NOMO-1 (cell line): ENCODE measurements at regions not wholly inside any gene's neighbourhood (a gene's known extent, or its start where the extent isn't known, plus 50 kb on each side); places are given as distances from the start of the nearest gene placed in this dataset.
"Not testable (repeated sequence)": the region's sequence is repeated elsewhere in the genome, so short reads cannot be mapped to it uniquely, and the experiment has no call there.

Source experiments
- DNase-seq, 2 experiments: peaks; one replicate each; lab custom pipeline; 2025; ENCODE audit not compliant: unreplicated experiment in 2 of 2; lab: John Stamatoyannopoulos, UW

DNA sequence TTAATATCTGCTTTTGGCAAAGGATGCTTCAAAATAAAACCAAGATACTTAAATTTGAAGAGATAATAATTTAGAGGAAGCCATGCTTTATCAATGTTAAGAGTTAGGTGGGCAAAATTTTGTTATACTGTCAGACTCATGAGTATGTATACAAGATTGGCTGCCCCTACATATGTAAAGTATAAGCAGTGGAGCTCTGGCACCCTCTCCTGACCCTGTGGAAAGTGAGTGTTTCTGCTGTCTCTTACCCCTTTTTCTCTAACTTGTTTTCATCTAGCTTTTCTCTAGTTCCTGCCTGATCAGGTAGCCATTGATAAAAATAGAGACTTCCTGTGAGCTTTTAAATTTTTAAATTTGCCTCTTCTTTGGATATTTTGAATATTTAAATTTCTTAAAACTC, 710.9 kb upstream of the SPRY2 start:
- no peak for DNase-seq

DNA sequence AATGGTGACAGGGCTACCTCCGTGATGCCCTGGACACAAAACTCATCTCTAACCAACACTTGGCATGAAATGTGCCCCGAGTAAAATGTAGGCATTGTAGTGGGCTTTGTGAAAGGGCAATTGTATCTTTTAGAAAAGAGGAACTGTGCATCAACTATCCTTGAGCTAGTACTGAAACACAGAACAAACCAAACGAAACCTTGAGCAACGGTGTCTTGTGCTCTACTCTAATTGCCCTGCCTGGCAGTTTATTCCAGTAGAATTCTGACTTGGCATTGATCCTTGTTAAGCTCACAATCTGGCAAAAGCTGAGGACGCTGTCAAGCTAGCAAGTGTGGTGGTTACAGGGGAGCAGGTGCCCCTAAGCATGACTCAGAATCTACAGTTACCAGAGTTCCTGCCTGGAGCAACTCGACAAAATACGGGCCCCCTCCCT, 707.1 kb upstream of the SPRY2 start:
- peak; percentile 3 to 43 for DNase-seq

DNA sequence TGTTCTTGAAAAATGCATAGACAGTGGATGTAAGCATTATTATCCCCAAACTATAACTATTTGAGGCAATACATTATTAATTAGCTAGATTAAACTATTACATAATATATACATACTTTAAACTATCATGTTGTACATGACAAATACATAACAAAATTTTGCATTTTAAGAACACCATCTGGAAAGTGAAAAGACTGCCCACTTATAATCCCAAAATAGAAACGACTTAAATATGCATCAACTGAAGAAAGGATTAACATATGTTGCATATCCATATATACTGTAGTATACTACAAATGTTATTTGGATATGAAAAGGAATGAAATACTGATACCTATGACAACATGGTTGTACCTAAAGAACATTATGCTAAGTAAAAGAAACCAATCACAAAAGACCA, 700.8 kb upstream of the SPRY2 start:
- DNase-seq: no peak

DNA sequence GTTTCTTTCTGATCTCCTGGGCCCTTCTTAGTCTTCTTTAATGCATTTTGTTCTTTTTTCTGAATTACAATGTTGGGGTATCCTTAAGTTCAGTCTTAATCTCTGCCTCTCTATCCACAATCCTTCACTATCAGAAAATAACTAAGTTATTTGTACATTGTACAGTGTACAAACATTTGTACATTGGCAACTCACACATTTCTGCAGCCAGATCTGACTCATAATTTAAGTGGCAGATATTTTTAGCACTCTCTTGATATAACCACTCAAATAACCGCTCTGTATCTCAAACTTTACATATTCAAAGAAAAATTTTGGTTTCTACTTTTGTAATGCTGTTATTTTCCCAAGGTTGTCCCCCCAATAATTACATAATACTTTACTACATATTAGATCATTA, 691.1 kb upstream of the SPRY2 start:
- no peak for DNase-seq

DNA sequence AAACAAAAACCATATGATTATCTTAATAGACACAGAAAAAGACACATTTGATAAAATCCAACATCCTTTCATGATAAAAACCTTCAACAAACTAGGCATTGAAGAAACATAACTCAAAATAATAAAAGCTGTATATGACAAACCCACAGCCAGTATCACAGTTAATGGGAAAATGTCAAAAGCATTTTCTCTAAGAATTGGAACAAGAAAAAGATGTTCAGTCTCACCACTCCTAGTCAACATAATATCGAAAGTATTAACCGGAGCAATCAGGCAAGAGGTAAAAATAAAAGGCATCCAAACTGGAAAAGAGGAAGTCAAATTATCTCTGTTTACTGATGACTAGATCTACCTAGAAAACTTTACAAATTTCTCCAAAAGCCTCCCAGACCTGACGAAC, 684.2 kb upstream of the SPRY2 start:
- peak in 1 of 2 experiments; percentile 4 for DNase-seq

DNA sequence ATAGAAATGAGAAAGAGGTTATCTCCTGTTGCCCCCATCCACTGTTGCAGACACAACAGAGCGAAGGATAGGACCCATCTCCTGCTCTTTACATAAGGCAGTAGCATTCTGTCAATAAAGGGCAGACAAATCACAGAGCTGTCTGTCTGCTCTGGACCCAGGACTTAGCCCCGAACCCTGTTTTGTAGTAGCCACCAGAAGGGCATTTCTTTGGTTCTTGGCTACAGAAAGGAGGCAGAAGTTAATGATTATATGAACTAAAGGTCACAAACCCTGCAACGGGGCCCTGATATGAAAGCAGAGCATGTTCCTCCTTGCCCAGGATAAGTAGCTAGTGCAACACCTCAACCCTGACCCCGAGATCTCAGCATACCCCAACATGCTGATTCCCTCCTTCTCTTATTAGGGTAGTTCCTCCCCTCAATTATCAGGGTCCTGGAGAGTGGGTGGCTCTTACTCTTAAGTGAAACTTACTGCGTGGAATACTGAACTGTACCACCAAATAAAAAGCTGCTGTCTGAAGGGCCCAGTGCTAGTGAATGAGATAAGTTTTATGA, 680.4 kb upstream of the SPRY2 start:
- no peak for DNase-seq

DNA sequence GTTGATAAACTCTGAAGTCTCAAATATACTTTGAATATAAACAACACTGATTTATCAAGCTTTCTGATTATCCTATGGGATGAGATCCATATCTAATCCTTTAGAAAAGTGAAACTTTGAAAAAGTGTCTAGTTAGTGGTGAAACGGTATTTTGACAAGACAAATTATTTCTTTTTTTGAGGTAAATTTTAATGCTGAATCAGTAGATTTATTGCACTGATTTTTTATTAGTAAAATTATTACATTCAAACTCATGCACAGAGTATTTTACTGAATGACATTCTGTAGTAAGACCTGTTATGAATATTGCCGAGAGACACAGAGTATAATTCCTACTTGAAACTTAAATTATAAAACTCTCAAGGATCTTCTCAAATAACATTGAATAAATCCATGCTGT, 679.1 kb upstream of the SPRY2 start:
- no peak for DNase-seq

DNA sequence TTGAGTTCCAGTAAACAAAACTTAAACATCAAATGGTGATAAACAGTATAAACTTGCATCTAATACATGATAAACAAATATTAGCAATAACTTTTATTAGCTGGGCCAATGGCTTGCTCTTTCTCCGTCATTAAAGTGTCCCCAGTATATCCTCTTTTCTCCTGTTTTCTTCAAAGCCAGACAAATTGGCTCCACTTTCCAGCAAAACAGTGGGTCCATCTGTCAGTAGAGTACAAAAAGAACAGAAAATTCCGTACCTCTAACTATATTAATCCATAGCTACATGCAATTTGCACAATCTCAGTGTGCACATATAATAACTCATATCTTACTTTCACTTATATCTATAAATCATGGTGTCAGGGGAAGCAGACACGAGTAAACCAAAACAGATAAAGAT, 678.0 kb upstream of the SPRY2 start:
- no peak for DNase-seq

DNA sequence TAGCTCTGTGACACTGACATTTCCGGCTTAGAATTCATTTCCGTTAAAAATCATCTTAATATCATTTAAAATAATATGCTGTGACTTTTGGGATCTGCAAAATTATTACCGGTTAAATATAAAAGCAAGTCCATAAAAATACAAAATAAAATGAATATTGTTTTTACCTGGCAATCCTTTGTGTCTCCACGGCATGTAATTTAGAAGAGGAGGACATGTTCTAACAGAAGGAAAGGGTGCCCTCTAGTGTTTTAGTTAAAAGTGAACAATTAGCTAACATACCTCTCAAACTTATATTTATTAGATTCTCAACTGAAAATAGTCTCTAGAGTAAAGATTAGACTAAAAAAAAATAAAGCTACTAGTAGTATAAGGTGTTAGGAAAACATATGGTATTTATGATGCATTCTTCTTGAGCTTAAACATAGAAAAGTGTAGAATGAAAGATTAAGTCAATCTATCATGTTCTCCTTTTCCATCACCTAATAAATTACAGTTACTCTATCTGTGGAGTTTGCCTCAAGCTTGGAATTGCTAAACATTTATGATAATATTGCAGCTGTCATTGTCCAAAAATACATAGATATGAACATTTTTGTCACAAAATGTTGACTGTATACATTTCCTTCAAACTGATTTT, 676.7 kb upstream of the SPRY2 start:
- peak in 1 of 2 experiments; percentile 66 for DNase-seq

DNA sequence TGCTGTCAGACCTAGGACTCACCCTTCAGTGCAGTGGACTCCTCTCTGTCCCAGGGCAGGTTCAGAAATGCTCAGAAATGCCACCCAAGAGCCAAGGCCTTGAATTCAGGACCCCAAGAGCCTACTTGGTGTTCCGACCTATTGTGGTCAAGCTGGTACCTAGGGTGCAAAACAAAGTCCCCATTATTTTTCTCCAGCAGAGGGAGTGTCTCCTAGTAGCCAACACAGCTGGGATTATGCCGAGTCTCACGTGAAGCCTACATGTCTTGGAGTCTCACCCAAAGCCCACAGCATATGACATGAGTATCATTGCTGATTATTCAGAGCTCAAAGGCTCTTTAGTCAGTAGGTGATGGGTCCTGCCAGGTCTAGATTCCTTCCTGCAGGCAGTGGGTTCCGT, 671.1 kb upstream of the SPRY2 start:
- DNase-seq: no peak

DNA sequence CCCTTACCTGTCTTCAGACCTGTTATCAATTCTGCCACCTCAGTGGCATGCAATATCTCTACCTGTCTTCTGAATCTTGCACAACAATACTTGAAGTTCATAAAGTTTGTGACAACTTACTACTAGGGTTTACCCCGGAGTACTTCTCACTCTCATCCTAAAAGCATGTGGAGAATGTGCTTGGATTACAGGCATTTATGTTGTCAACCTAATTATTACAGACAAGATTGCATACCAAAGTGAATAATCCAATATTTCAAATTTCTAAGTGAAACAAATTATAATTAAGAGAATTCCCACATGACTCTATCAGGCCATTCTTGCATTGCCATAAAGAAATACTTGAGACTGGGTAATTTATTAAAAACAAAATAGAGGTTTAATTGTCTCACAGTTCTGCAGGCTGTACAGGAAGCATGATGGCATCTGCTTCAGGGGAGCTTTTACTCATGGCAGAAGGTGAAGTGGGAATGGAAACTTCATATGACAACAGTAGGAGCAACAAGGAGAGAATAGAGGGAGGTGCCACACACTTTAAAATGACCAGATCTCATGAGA, 661.0 kb upstream of the SPRY2 start:
- no peak for DNase-seq

DNA sequence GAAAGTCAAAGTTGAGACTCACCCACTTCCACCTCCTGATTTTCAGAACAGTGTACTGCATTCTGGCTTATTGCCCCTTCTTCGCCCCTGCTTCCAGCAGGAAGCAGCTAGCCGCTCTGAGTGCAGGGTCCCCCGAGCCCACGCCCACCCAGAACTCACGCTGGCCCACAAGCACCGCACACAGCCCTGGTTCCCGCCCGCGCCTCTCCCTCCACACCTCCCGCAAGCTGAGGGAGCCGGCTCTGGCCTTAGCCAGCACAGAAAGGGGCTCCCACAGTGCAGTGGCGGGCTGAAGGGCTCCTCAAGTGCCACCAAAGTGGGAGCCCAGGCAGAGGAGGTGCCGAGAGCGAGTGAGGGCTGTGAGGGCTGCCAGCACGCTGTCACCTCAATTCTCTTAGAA, 657.7 kb upstream of the SPRY2 start:
- not testable (repeated sequence) for DNase-seq

DNA sequence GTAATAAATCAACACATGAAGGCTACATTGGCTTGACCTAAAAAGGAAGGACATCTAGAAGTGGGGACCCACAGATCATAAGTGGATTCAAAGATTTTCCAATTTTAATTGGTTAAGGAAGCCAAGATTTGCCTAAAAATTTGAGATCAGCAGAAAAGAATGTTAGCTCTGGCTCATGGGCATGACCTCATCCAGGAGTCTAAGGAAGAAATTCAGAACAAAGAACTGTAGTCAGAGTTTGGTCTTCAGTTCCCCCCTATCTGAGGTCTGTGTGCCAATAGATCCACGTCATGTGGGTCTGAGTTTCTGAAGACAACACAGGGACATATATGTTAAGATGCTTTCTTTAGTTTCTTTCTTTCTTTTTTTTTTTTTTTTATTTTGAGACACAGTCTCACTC, 648.8 kb upstream of the SPRY2 start:
- DNase-seq: no peak

DNA sequence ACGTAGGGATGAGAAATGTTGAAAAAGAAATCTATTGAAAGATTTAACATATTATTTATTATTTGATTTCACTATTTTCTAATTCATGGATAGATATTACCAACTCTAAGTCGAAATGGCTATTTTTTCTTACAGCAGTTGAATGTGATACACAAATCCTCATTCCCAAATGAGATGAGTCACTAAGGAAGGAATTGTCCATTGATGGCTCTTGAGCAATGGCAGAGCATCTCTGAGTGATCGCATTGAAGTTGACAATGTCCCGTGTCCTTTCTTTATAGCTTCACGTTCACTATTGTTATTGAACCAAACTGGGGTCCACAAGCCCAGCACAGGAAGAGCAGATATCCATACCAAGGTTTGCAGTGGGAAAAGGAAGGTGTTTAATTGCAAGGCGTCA, 648.3 kb upstream of the SPRY2 start:
- DNase-seq: no peak

DNA sequence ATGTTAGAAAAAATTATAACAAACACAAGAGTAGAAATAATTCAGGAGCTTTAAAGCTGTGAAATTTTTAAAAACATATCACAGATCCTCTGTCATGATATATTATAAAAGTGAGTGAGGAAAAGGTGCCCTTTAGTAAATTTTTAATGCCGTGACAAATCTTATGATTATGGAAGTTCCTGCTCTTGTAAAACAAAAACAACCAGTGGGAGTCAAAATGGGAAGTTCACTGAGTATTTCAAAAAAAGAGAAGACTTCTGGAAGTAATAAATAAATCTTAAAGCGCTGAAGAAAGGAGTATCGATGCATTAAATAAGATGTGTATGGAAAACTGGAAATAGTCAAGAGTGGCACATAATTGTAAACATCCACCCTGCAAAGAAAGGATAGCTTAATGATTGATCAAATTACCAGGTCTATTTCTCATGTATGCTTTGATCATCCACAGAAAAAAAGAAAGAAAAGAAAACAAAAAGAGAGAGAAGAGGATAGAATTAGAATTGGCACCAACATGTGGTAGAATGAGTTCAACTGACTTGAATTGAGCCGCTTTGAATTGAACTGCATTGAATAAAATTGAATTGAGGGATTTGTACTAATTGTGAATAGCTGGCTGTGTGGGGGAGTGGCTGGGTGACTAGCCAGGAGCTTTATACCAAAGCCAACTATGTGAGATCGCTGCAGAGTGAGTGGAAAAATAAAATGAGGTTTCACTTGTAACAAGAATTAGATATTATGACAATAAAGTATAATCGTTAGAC, 647.6 kb upstream of the SPRY2 start:
- DNase-seq: no peak

DNA sequence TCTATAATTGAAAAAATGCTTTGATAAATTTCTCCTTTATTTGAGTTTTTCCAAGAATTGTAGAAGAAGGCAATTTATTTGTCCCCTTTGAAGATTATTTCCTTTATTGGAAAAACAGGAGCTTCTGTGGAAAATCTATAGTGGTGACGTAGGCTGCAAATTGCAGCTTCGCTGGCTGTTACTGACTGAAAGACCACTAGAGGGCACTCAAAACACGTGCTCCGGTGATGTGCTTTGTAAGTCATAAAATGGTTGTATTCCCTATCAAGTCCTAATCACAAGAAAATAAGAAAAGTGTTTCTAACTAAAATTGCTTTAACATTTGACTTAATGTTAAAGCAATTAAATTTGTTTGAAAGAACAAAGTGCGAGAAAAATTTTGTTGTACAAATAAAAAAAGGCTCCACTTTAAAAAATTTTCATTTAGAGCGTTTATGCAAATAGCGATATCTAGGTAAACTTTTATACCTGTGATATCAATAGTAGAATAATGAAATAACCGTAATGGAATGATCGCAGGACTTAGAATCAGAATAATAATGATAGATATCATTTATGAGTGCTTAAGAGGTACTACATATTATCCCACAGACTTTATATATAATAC, 638.2 kb upstream of the SPRY2 start:
- DNase-seq: peak; percentile 7 to 58

DNA sequence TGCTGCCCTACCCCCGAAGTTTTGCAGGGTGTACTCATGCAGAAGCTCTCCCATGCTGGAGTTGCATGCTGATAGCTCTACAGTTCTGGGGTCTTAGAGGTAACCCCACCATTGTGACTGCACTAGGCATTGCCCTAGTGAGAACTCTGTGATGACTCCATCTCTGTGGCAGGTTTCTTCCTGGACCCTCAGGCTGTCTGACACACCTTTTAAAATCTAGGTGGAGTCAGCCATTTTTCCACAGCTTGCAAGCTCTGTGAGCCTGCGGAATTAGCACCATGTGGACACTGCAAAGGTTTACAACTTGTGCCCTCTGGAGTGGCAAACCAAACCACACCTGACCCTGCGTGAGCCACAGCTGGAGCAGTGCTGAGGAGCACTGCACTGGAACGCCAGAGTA, 636.2 kb upstream of the SPRY2 start:
- no peak for DNase-seq

DNA sequence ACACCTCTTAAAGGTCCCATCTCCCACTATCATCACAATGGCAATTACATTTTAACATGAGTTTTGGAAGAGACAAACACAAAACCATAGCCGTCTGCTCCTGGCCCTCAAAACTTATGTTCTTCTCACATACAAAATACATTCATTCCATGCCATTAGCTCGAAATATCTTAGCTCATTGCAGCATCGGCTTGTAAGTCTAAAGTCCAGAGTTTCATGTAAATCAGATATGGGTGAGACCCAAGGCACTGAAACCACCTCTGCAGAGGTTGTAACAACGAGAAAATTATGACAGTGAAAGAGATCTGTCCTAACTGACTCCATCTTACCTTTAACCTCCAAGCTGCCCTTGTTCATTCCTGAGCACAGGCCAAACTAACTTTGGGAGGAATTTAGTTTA, 635.0 kb upstream of the SPRY2 start:
- DNase-seq: no peak

DNA sequence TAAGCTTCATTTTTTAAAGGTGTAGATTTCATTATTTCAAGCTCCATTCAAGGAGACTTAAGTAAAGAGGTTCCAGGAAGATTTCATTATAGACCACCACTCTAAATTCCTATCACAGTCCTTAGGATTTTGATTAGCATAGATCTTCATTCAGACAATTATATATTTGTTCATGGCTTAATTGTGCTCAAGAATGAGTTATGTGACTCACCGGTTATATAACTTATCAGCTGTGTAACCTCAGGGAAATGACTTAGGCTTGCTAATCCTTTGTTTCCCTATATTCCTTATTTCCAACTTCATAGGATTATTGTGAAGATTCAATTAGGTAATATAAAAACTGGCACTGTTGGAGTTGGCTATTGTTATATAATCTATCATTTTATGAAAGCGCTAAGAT, 632.8 kb upstream of the SPRY2 start:
- no peak for DNase-seq

DNA sequence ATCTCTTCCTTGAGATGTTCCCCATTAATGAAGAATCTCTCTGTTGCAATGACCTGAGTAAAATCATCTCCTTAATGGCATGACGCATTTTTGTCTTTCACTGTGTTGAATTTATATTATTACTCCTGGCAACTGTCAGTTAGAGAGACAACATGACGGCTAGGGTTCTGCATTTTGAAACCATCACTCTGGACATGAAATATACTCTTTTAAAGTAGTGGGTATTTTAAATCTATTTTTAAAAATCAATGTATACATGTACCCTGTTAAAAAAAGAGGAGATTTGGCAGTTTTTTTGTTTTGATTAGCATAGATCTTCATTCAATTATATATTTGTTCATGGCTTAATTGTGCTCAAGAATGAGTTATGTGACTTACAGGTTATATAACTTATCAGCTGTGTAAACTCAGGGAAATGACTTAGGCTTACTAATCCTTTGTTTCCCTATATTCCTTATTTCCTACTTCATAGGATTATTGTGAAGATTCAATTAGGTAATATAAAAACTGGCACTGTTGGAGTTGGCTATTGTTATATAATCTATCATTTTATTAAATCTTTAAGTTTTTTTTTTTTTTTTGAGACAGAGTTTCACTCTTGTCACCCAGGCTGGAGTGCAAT, 632.0 kb upstream of the SPRY2 start:
- DNase-seq: no peak

DNA sequence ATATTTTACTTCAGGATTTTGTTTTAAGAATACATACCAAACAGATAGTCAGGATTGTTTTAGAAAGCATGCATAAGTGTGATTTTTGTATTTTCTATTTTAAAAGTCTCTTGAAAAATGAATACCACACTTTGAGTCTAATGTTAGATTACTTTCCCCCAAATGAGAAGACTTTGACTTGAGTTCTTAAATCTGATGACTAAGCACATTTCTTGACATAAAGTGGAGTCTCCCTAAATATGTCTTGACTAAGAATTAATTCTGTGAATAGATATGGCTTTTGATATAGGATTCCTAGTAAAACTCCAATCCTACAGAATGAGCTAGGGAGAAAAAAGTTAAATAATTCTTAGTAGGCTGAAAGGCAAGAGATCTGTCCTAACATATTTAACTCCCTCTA, 624.2 kb upstream of the SPRY2 start:
- no peak for DNase-seq
